G401 (cell line): ENCODE measurements at regions not wholly inside any gene's neighbourhood (a gene's known extent, or its start where the extent isn't known, plus 50 kb on each side); places are given as distances from the start of the nearest gene placed in this dataset.

Experiments
- DNase-seq: peaks from one replicate; pipeline ENCODE4 v3.0.0-alpha.2; 2015; ENCODE audit warnings: low spot score
- in situ Hi-C: cut with HindIII; loops from 2 replicates; pipeline ENCODE4 v1.10.0; 2016; ENCODE audit warnings: low sequenced_read_pairs, mixed read lengths

DNA sequence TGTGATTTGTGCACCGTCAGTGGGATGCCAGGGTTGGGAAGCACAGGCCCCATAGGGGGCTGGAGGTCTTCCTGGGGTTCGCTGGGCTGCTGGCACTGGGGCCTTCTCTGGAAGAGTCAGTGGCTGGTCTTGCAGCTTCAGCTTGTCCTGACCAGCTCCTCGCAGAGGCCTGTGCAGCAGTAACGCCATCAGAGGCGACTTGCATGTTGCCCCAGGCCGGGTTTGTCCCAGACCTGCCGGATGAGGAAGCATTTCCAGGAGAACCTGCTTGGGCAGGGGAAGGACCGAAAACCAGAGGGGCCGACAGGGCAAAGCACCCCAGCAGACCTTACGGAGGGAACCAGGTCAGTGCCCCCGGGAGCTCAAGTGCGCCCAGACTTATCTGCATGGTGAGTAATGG is 54.7 kb upstream of the IRX2 start:
- DNase-seq, result no peak
- in situ Hi-C loops, result no loop called here

DNA sequence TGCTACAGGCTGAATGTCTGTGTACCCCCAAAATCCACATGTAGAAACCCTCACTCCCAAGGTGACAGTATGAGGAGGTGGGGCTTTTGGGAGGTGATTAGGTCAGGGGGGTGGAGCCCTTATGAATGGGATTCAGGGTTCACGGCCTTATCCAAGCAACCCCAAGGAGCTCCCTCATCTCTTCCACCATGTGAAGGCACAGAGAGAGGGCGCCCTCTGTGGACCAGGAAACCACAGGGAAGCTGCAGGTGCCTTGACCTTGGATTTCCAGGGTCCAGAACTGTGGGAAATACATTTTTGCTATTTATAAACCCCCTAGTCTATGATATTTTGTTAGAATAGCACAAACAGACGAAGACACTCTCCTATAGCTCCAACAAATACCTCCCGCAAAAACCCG is 53.6 kb upstream of the IRX2 start:
- DNase-seq, result no peak
- in situ Hi-C loops, result no loop called here

DNA sequence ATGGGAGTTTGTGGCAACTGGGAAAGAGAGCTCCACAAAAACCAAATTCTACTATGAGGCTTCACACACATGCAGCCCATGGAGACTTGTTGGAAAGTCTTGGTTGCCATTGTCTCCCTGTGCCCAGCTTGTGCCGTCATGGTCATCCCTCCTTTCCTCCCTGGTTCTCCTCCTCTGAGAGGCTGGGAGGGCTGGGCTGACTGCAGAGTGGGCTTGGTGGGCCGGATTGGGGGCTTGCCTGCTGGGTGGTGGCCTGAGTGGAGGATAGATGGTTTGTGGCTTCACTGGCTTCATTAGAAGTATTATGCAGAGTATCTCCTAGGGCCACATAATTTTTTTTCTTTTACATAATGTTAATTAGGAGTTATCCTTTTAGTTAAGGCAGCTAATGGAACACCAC is 52.3 kb upstream of the IRX2 start:
- no peak for DNase-seq

DNA sequence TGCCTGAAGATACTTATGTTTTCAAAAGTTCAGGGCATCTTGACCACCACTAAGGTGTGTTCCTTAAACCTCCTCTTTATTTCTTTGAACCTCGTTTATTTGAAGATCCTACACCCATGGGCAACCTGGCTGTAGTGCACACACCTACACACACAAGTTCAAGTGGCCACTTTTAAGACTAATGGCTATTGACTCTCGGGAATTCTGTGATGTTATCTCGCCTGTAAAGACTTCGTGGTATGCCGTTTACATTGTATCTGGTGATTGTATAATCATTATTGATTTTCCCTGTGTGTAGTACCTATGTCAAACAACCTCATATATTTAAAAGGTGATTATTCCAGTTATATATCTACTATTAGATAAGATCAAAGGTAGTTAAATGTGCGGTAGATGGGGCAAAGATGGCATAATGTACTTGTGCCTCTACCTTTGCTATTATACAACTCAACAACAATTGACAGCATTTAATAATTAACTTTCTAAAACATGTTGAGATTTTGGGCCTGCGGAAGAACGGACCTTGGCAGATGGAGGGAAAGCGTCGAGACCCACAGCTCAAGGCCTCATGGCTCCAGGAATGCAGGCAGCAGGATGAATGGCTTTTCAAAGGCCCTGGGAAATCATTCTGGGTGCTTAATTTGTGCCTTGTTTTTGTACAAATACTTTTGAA is 51.4 kb upstream of the IRX2 start:
- no peak for DNase-seq
- in situ Hi-C loops, result no loop called here

More for the DNA sequence above, 52.3 kb upstream of the IRX2 start:
- in situ Hi-C loops, result no loop called here

DNA sequence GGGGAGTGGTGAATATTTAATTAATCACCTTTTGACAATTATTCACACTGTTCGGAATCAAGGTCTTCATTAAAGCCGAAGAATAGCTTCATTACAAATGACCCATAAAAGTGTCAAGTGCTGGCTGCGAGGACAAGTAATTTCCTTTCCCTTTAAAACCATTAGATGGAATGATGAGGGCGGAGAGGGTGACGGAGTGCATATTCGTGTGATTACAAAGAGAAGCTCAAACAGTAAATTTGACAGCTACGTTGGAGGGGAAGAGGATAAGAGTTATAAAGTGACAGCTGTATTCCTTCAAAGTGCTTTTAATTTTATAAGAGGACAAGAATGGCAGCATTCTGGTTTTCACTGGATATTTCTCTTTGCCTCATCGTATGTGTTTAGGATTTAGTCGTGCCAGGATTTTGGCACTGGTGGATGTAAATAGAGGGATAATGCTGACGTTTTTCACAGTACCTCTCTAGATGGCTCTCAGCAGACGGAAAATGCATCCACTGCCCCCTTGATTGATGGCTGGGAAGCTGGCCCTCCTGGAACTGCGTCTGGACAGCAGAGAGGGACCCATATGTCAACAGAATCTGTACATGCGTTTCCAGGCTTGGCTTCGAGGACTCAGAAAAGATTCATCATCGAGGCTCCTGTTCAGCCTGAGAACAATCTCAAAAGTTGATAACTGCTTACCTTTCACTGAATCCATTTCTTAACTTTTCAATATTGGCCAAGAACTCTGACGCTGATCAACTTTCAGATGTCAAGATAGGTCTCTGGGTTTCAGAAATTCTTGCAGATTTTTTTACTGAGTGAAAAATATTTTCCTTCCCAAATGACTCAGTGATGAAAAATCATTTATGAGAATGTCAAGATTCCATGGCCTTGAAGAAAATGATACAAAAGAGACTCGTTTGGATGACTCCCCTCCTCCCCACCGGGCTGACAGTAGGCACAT is 50.4 kb upstream of the IRX2 start:
- in situ Hi-C loops, result no loop called here
- no peak for DNase-seq
